Ovary (tissue), 3 donors: ENCODE measurements at regions not wholly inside any gene's neighbourhood (a gene's known extent, or its start where the extent isn't known, plus 50 kb on each side); places are given as distances from the start of the nearest gene placed in this dataset.

Experiments
- POLR2A ChIP-seq: fragments of 450-650 bp; IDR thresholded peaks from one replicate; pipeline ENCODE4 v1.6.1; 2017; ENCODE audit warnings: antibody characterized with exemption, mild to moderate bottlenecking, moderate library complexity
- TF ChIP-seq, protein P1 (sequence below), 3 donors: fragments of 450-650 bp in 2 of 3; fragments of 200-600 bp in 1 of 3; IDR thresholded peaks; one replicate each; pipeline versions ENCODE4 v1.5.1 to v1.8.0; 2016 to 2022; ENCODE audit warnings: antibody characterized with exemption in 3 of 3, mild to moderate bottlenecking in 1 of 3
- donor health status: DM: no; HTN: no; CAD: no.

DNA sequence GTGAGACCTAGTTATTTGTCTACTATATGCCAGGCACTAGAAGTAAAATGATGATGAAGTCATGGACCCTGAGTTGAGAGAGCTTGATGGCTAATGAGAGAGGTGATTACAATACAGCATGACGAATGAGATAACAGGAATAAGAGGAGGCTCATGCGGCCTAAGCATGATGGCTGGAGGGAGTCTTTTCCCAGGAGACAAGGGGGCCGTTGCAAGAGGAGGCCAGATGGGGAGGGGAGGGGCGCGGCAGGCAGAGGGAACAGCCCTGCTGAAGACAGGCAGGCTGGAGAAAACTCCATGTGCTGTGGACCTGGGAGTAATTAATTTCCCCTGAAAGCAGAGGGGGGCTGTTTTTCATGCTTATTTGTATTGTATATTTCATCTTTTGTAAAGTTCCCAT lies 144.7 kb upstream of the RFLNA start:
- TF ChIP-seq, protein P1, sequence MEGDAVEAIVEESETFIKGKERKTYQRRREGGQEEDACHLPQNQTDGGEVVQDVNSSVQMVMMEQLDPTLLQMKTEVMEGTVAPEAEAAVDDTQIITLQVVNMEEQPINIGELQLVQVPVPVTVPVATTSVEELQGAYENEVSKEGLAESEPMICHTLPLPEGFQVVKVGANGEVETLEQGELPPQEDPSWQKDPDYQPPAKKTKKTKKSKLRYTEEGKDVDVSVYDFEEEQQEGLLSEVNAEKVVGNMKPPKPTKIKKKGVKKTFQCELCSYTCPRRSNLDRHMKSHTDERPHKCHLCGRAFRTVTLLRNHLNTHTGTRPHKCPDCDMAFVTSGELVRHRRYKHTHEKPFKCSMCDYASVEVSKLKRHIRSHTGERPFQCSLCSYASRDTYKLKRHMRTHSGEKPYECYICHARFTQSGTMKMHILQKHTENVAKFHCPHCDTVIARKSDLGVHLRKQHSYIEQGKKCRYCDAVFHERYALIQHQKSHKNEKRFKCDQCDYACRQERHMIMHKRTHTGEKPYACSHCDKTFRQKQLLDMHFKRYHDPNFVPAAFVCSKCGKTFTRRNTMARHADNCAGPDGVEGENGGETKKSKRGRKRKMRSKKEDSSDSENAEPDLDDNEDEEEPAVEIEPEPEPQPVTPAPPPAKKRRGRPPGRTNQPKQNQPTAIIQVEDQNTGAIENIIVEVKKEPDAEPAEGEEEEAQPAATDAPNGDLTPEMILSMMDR (IDR thresholded peaks at IDR 0.05), result no peak
- no peak for TF ChIP-seq POLR2A
